GM12878 (cell line): ENCODE measurements at regions not wholly inside any gene's neighbourhood (a gene's known extent, or its start where the extent isn't known, plus 50 kb on each side); places are given as distances from the start of the nearest gene placed in this dataset.

Source experiments
- ATAC-seq: fragments of 200-7000 bp; cut with Tn5 transposase; 3 replicates; pipeline ENCODE4 v1.9.1; 2020; ENCODE audit warnings: mild to moderate bottlenecking, moderate library complexity
- BruUV-seq: library from RNA; stranded (reverse); fragments of 400-500 nt; replicated peaks from 2 replicates; lab custom pipeline; 2021; lab: Mats Ljungman, UMichigan
- CTCF ChIA-PET: fragments of 300-600 bp; sonication (Branson Sonifier 250); formaldehyde crosslinking; extraction: SDS; loops from one replicate; lab custom pipeline; 2021; ENCODE audit warnings: inconsistent platforms; lab: Yijun Ruan, JAX
- POLR2A ChIA-PET: fragments of 350-600 bp; formaldehyde crosslinking; extraction: SDS; loops from one replicate; lab custom pipeline; 2021; ENCODE audit warnings: inconsistent platforms; lab: Charles Lee
- RAD21 ChIA-PET: fragments of 300-600 bp; sonication (Branson Sonifier 250); formaldehyde crosslinking; loops from one replicate; lab custom pipeline; 2023; ENCODE audit warnings: antibody characterized with exemption; ENCODE audit not compliant: unreplicated experiment; lab: Charles Lee
- SMC1A ChIA-PET: fragments of 300-600 bp; sonication (Branson Sonifier 250); formaldehyde crosslinking; loops from one replicate; lab custom pipeline; 2023; ENCODE audit not compliant: unreplicated experiment, uncharacterized antibody; lab: Charles Lee
- DNase-seq: peaks from one replicate; pipeline ENCODE4 v3.0.0-alpha.2; 2011; ENCODE audit warnings: low read depth, low spot score
- FAIRE-seq: peaks from 3 replicates; lab custom pipeline; 2011; peaks lifted over from hg19 to GRCh38; lab: Jason Lieb, UNC
- H2AFZ ChIP-seq: 2 replicates; pipeline ENCODE4 v1.6.0; 2011; ENCODE audit warnings: low read depth, low read length, control low read depth; ENCODE audit not compliant: control insufficient read depth
- H3K27ac ChIP-seq: 2 replicates; pipeline ENCODE4 v1.5.1; 2011; ENCODE audit warnings: control low read depth; ENCODE audit not compliant: control insufficient read depth, insufficient read depth
- H3K27me3 ChIP-seq, 2 experiments: replicated peaks in 1 of 2; 2 replicates each; pipeline versions ENCODE4 v1.6.0 to v1.6.1; 2011; ENCODE audit warnings: low read length in 1 of 2; ENCODE audit not compliant: control insufficient read depth in 2 of 2, insufficient read depth in 2 of 2
- H3K36me3 ChIP-seq, 2 experiments: 2 replicates each; pipeline ENCODE4 v1.5.1; 2011; ENCODE audit warnings: low read length in 1 of 2; ENCODE audit not compliant: control insufficient read depth in 2 of 2, insufficient read depth in 2 of 2
- H3K4me1 ChIP-seq: 2 replicates; pipeline ENCODE4 v1.6.1; 2011; ENCODE audit warnings: mild to moderate bottlenecking, low read length, moderate library complexity, mixed read lengths; ENCODE audit not compliant: control insufficient read depth, insufficient read depth
- H3K4me2 ChIP-seq: 2 replicates; pipeline ENCODE4 v1.6.0; 2011; ENCODE audit warnings: control low read depth; ENCODE audit not compliant: control insufficient read depth, insufficient read depth
- H3K4me3 ChIP-seq: fragments of 200-600 bp; sonication (generic); 2 replicates; pipeline ENCODE4 v1.5.1; 2016
- H3K79me2 ChIP-seq: 2 replicates; pipeline ENCODE4 v1.6.0; 2011; ENCODE audit warnings: low read length; ENCODE audit not compliant: control insufficient read depth, insufficient read depth
- H3K9ac ChIP-seq: 2 replicates; pipeline ENCODE4 v1.8.0; 2011; ENCODE audit warnings: low read length, control low read depth, mixed read lengths; ENCODE audit not compliant: control insufficient read depth, insufficient read depth
- H3K9me3 ChIP-seq: replicated peaks from 3 replicates; pipeline ENCODE4 v1.5.1; 2011; ENCODE audit warnings: mild to moderate bottlenecking, low read length; ENCODE audit not compliant: control insufficient read depth, insufficient read depth
- H4K20me1 ChIP-seq: 2 replicates; pipeline ENCODE4 v1.6.0; 2011; ENCODE audit not compliant: control insufficient read depth, insufficient read depth
- CBX3 ChIP-seq: fragments of 200-600 bp; sonication (generic); IDR thresholded peaks from 2 replicates; pipeline ENCODE4 v1.6.1; 2016; ENCODE audit warnings: low read depth, borderline replicate concordance
- JUND ChIP-seq: IDR thresholded peaks from 2 replicates; pipeline ENCODE4 v1.6.1; 2012; ENCODE audit warnings: low read depth, mild to moderate bottlenecking, low read length, improper control_type of control experiment, moderate library complexity
- RELA ChIP-seq: fragments of 450-650 bp; IDR thresholded peaks from 2 replicates; pipeline ENCODE4 v1.8.0; 2014; ENCODE audit warnings: borderline replicate concordance; ENCODE audit not compliant: partially characterized antibody
- WRNIP1 ChIP-seq: IDR thresholded peaks from 2 replicates; pipeline ENCODE4 v1.6.1; 2011; ENCODE audit warnings: low read depth, low read length, improper control_type of control experiment, borderline replicate concordance
- WGBS: methylation state at CpG from one replicate; pipeline ENCODE4 v1.1.6; 2016; ENCODE audit warnings: low lambda C conversion rate; ENCODE audit not compliant: insufficient replicate concordance, insufficient coverage; ENCODE audit errors: missing lambda C conversion rate; 5-methylcytosine and 5-hydroxymethylcytosine counted together
- in situ Hi-C: fragments of 300-500 bp; cut with MboI; formaldehyde crosslinking; loops from 9 replicates; pipeline ENCODE4 v1.14.3; 2018; ENCODE audit warnings: mixed read lengths
- intact Hi-C: fragments of 100-400 bp; cut with micrococcal nuclease; formaldehyde crosslinking; loops from one replicate; pipeline ENCODE4 v1.14.2; 2022; ENCODE audit not compliant: unreplicated experiment
- TF ChIP-seq, protein P1 (sequence below): IDR thresholded peaks from 2 replicates; pipeline ENCODE4 v1.6.1; 2011; ENCODE audit warnings: low read depth, mild to moderate bottlenecking, low read length, moderate library complexity, borderline replicate concordance; ENCODE audit errors: extremely low read depth
- TF ChIP-seq, protein P2 (sequence below): IDR thresholded peaks from 2 replicates; pipeline ENCODE4 v1.6.1; 2011; ENCODE audit warnings: borderline replicate concordance, low read depth, mild to moderate bottlenecking, moderate library complexity, low read length; ENCODE audit not compliant: insufficient read depth, poor library complexity, severe bottlenecking
- TF ChIP-seq, protein P3 (sequence below): fragments of 450-650 bp; formaldehyde crosslinking; IDR thresholded peaks from 2 replicates; pipeline ENCODE4 v1.5.0; 2022; ENCODE audit warnings: mild to moderate bottlenecking, missing genetic modification characterization
- TF ChIP-seq, protein P4 (sequence below): IDR thresholded peaks from 2 replicates; pipeline ENCODE4 v1.6.1; 2012; ENCODE audit warnings: improper control_type of control experiment, low read depth, low read length; ENCODE audit not compliant: insufficient replicate concordance

DNA sequence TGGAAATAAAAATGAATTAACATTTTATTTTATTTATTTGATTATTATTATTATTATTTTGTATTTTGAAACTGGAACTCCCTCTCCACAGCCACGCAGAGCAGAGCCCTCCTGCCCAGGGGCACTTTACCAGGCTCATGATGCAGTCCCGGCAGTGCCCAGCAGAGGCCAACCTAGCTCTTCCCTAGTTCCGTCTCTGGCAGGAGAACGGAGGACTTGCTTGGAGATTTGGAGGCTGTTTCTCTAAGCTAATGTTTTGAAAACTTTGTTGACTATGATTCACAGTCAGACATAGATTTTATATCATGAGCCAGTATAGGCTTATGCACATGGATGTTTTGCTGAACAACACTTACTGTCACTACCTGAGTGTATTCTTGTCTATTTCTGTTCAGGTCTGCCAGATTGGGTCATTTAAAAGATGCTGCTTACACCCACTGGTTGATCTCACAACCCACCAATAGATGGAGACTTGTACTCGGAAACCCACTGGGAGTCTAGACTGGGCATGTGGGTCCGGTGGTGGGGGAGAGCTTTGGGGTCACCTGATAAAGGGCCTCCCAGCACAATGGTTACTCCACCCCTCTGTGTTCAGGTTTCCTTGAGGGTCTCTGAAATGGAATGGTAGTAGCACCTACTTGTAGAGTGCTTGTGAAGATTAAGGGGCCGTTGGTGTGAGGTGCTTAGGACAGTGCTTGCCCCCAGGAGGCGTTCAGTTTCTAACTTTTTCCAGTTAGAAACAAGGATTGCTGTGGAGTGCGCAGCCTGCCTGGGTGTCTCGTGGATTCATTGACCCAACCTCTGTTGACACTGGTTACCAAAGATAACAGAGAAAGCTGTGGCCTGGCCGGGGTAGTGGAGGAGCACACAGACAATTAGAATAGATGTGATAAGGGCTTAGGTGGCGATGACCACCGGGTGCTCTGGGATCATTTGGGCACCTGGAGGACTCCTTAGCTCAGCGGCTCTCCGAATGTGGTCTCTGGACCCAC is 177.3 kb downstream of the HAUS1 start (continued):
- TF ChIP-seq, protein P1, sequence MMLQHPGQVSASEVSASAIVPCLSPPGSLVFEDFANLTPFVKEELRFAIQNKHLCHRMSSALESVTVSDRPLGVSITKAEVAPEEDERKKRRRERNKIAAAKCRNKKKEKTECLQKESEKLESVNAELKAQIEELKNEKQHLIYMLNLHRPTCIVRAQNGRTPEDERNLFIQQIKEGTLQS: no peak
- TF ChIP-seq WRNIP1: no peak
- TF ChIP-seq, all 136 proteins: peak for 3

DNA sequence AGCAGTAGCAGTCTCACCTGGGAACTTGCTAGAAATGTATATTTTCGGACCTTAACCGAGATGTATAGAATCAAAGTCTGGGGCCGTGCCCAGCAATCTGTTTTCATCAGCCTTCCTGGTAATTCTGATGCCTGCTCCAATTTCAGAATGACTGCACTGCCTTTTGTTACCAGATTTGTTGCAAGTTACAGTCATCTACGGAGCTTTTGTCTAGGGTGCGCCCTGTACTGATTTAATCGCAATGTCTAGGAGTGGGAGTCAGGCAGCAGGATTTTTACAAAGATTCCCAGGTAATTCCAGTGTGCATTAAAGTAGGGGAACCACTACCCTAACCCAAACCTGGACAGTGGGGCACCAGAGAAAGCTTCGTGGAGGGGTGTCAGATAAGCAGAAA is 178.0 kb downstream of the HAUS1 start:
- Histone ChIP-seq H3K4me2 (no peak overlapping the region), H3K9me3 (no peaks in the 10 kb centered on the region), H2AFZ (no peak overlapping the region), H3K9ac (no peak overlapping the region; the same call in 1 of the 2 replicates), H3K4me1 (no peaks in the 10 kb centered on the region), H3K79me2 (no peaks in the 10 kb centered on the region), H3K4me3 (no peak overlapping the region), H3K36me3 (no peaks in the 10 kb centered on the region), H3K27ac (no peak overlapping the region), H3K27me3 (no peaks in the 10 kb centered on the region), H4K20me1 (no peaks in the 10 kb centered on the region)
- no peak for ATAC-seq
- in situ Hi-C loops (loop anchor here (10.0 kb wide), 1 partner anchor 203 kb away; no protein-coding TSS in a partner anchor), intact Hi-C loops (no loop called here)
- FAIRE-seq: no peak
- CTCF ChIA-PET: interaction anchor here (0.7 to 5.5 kb wide), 16 partner anchors 9 to 375 kb away, joined by 3 to 60 read pairs (median 4); partner anchors contain the start of gene LOXHD1
- POLR2A ChIA-PET: no interaction called here
- SMC1A ChIA-PET: interaction anchor here (1.5 to 2.6 kb wide), 5 partner anchors 21 to 376 kb away, joined by 3 to 19 read pairs (median 6); no protein-coding TSS in a partner anchor
- no TSS peak for BruUV-seq
- no peak for DNase-seq
- RAD21 ChIA-PET: interaction anchor here (1.4 to 2.1 kb wide), 3 partner anchors 109 to 200 kb away, joined by 3 to 11 read pairs (median 4); a partner anchor contains a TSS
- WGBS: 83% methylated on average over 7 of the region's 7 CpGs
- TF ChIP-seq, protein P2, sequence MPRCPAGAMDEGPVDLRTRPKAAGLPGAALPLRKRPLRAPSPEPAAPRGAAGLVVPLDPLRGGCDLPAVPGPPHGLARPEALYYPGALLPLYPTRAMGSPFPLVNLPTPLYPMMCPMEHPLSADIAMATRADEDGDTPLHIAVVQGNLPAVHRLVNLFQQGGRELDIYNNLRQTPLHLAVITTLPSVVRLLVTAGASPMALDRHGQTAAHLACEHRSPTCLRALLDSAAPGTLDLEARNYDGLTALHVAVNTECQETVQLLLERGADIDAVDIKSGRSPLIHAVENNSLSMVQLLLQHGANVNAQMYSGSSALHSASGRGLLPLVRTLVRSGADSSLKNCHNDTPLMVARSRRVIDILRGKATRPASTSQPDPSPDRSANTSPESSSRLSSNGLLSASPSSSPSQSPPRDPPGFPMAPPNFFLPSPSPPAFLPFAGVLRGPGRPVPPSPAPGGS: no peak
- TF ChIP-seq RELA (no peak), JUND (no peak), CBX3 (no peak)
- TF ChIP-seq, protein P3, sequence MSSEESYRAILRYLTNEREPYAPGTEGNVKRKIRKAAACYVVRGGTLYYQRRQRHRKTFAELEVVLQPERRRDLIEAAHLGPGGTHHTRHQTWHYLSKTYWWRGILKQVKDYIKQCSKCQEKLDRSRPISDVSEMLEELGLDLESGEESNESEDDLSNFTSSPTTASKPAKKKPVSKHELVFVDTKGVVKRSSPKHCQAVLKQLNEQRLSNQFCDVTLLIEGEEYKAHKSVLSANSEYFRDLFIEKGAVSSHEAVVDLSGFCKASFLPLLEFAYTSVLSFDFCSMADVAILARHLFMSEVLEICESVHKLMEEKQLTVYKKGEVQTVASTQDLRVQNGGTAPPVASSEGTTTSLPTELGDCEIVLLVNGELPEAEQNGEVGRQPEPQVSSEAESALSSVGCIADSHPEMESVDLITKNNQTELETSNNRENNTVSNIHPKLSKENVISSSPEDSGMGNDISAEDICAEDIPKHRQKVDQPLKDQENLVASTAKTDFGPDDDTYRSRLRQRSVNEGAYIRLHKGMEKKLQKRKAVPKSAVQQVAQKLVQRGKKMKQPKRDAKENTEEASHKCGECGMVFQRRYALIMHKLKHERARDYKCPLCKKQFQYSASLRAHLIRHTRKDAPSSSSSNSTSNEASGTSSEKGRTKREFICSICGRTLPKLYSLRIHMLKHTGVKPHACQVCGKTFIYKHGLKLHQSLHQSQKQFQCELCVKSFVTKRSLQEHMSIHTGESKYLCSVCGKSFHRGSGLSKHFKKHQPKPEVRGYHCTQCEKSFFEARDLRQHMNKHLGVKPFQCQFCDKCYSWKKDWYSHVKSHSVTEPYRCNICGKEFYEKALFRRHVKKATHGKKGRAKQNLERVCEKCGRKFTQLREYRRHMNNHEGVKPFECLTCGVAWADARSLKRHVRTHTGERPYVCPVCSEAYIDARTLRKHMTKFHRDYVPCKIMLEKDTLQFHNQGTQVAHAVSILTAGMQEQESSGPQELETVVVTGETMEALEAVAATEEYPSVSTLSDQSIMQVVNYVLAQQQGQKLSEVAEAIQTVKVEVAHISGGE (CRISPR knock-in tag): no peak
- TF ChIP-seq, protein P4, sequence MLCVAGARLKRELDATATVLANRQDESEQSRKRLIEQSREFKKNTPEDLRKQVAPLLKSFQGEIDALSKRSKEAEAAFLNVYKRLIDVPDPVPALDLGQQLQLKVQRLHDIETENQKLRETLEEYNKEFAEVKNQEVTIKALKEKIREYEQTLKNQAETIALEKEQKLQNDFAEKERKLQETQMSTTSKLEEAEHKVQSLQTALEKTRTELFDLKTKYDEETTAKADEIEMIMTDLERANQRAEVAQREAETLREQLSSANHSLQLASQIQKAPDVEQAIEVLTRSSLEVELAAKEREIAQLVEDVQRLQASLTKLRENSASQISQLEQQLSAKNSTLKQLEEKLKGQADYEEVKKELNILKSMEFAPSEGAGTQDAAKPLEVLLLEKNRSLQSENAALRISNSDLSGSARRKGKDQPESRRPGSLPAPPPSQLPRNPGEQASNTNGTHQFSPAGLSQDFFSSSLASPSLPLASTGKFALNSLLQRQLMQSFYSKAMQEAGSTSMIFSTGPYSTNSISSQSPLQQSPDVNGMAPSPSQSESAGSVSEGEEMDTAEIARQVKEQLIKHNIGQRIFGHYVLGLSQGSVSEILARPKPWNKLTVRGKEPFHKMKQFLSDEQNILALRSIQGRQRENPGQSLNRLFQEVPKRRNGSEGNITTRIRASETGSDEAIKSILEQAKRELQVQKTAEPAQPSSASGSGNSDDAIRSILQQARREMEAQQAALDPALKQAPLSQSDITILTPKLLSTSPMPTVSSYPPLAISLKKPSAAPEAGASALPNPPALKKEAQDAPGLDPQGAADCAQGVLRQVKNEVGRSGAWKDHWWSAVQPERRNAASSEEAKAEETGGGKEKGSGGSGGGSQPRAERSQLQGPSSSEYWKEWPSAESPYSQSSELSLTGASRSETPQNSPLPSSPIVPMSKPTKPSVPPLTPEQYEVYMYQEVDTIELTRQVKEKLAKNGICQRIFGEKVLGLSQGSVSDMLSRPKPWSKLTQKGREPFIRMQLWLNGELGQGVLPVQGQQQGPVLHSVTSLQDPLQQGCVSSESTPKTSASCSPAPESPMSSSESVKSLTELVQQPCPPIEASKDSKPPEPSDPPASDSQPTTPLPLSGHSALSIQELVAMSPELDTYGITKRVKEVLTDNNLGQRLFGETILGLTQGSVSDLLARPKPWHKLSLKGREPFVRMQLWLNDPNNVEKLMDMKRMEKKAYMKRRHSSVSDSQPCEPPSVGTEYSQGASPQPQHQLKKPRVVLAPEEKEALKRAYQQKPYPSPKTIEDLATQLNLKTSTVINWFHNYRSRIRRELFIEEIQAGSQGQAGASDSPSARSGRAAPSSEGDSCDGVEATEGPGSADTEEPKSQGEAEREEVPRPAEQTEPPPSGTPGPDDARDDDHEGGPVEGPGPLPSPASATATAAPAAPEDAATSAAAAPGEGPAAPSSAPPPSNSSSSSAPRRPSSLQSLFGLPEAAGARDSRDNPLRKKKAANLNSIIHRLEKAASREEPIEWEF: no peak
